ENCODE measurements at regions not wholly inside any gene's neighbourhood (a gene's known extent, or its start where the extent isn't known, plus 50 kb on each side); places are given as distances from the start of the nearest gene placed in this dataset.
A peak's percentile ranks its signal among the peaks of the same experiment; 100 is the strongest.

- DNase-seq (ENCODE audit: low read depth) = no peak
Measured at GRCh38 chr1:36643371-36644270, 160.9 kb upstream of the CSF3R start.

- no peak for DNase-seq (ENCODE audit: low read depth)
Measured at GRCh38 chr1:36642802-36643201, 160.1 kb upstream of the CSF3R start.

GRCh38 chr1:36641776-36642175, 159.1 kb upstream of the CSF3R start:
- no peak for DNase-seq (ENCODE audit: low read depth)

GRCh38 chr1:36639461-36639860, 156.7 kb upstream of the CSF3R start:
- DNase-seq (ENCODE audit: low read depth) = no peak

GRCh38 chr1:36638268-36638667, 155.6 kb upstream of the CSF3R start:
- no peak for DNase-seq (ENCODE audit: low read depth)

GRCh38 chr1:36636206-36636605, 153.5 kb upstream of the CSF3R start:
- DNase-seq (ENCODE audit: low read depth) = no peak

GRCh38 chr1:36635284-36635683, 152.6 kb upstream of the CSF3R start:
- DNase-seq (ENCODE audit: low read depth) = no peak

GRCh38 chr1:36628804-36629203, 146.1 kb upstream of the CSF3R start:
- no peak for DNase-seq (ENCODE audit: low read depth)

GRCh38 chr1:36626435-36626834, 143.7 kb upstream of the CSF3R start:
- DNase-seq (ENCODE audit: low read depth) = no peak

GRCh38 chr1:36625935-36626310, 143.2 kb upstream of the CSF3R start:
- no peak for DNase-seq (ENCODE audit: low read depth)

GRCh38 chr1:36625253-36625934, 142.7 kb upstream of the CSF3R start:
- DNase-seq (ENCODE audit: low read depth) = no peak

- DNase-seq (ENCODE audit: low read depth) = no peak
Measured at GRCh38 chr1:36624466-36624865, 141.8 kb upstream of the CSF3R start.

- no peak for DNase-seq (ENCODE audit: low read depth)
Measured at GRCh38 chr1:36622741-36623648, 140.3 kb upstream of the CSF3R start.

GRCh38 chr1:36621531-36621930, 138.8 kb upstream of the CSF3R start:
- DNase-seq (ENCODE audit: low read depth) = no peak

- DNase-seq (ENCODE audit: low read depth) = no peak
Measured at GRCh38 chr1:36620142-36620541, 137.4 kb upstream of the CSF3R start.

GRCh38 chr1:36614991-36615390, 132.3 kb upstream of the CSF3R start:
- no peak for DNase-seq (ENCODE audit: low read depth)

- no peak for DNase-seq (ENCODE audit: low read depth)
Measured at GRCh38 chr1:36614571-36614970, 131.9 kb upstream of the CSF3R start.

- DNase-seq (ENCODE audit: low read depth) = no peak
Measured at GRCh38 chr1:36613721-36614120, 131.0 kb upstream of the CSF3R start.

GRCh38 chr1:36612881-36613280, 130.2 kb upstream of the CSF3R start:
- DNase-seq (ENCODE audit: low read depth) = no peak

- DNase-seq (ENCODE audit: low read depth) = no peak
Measured at GRCh38 chr1:36612121-36612520, 129.4 kb upstream of the CSF3R start.

GRCh38 chr1:36609241-36610027, 126.7 kb upstream of the CSF3R start:
- peak; percentile 7 for DNase-seq (ENCODE audit: low read depth)

- DNase-seq (ENCODE audit: low read depth) = no peak
Measured at GRCh38 chr1:36608272-36608671, 125.6 kb upstream of the CSF3R start.
